ENCODE measurements at regions not wholly inside any gene's neighbourhood (a gene's known extent, or its start where the extent isn't known, plus 50 kb on each side); places are given as distances from the start of the nearest gene placed in this dataset.

- no peaks in the 10 kb centered on the region for H3K9me3 ChIP-seq
- no peak overlapping the region for H3K4me3 ChIP-seq
- no peaks in the 10 kb centered on the region for H3K4me1 ChIP-seq
- intact Hi-C loops (cut with DNase I): no loop called here
- H3K27me3 ChIP-seq: no peaks in the 10 kb centered on the region
- DNase-seq (no peak), ATAC-seq (no peak)
- H3K36me3 ChIP-seq: no peaks in the 10 kb centered on the region
- H3K27ac ChIP-seq: no peak overlapping the region
- no peak for TF ChIP-seq CTCF (IDR thresholded peaks at IDR 0.05)
Observed at GRCh38 chr6:18746727-18747126, 359.6 kb downstream of the RNF144B start.

GRCh38 chr6:18748314-18748713 lies 361.2 kb downstream of the RNF144B start:
- DNase-seq: no peak
- no peaks in the 10 kb centered on the region for H3K4me1 ChIP-seq
- intact Hi-C loops (cut with DNase I): no loop called here
- no peaks in the 10 kb centered on the region for H3K36me3 ChIP-seq
- ATAC-seq: no peak
- no peak overlapping the region for H3K4me3 ChIP-seq
- TF ChIP-seq CTCF (IDR thresholded peaks at IDR 0.05): no peak
- no peak overlapping the region for H3K27ac ChIP-seq
- H3K9me3 ChIP-seq: no peaks in the 10 kb centered on the region
- H3K27me3 ChIP-seq: no peaks in the 10 kb centered on the region

GRCh38 chr6:18752278-18753068 lies 365.3 kb downstream of the RNF144B start:
- no peak for TF ChIP-seq CTCF (IDR thresholded peaks at IDR 0.05)
- DNase-seq (no peak), ATAC-seq (no peak)
- Histone ChIP-seq H3K36me3 (no peaks in the 10 kb centered on the region), H3K27me3 (no peaks in the 10 kb centered on the region), H3K4me3 (no peak overlapping the region), H3K4me1 (no peaks in the 10 kb centered on the region), H3K27ac (no peak overlapping the region), H3K9me3 (no peaks in the 10 kb centered on the region)
- intact Hi-C loops (cut with DNase I): no loop called here

GRCh38 chr6:18753076-18753475 lies 365.9 kb downstream of the RNF144B start:
- H3K4me3 ChIP-seq: no peak overlapping the region
- no peaks in the 10 kb centered on the region for H3K36me3 ChIP-seq
- H3K4me1 ChIP-seq: no peaks in the 10 kb centered on the region
- ATAC-seq (no peak), DNase-seq (no peak)
- TF ChIP-seq CTCF (IDR thresholded peaks at IDR 0.05): no peak
- H3K27ac ChIP-seq: no peak overlapping the region
- intact Hi-C loops (cut with DNase I): no loop called here
- H3K27me3 ChIP-seq: no peaks in the 10 kb centered on the region
- H3K9me3 ChIP-seq: no peaks in the 10 kb centered on the region

- DNase-seq (no peak), ATAC-seq (no peak)
- H3K4me1 ChIP-seq: no peaks in the 10 kb centered on the region
- H3K4me3 ChIP-seq: no peak overlapping the region
- H3K9me3 ChIP-seq: no peaks in the 10 kb centered on the region
- no peak for TF ChIP-seq CTCF (IDR thresholded peaks at IDR 0.05)
- intact Hi-C loops (cut with DNase I): no loop called here
- no peak overlapping the region for H3K27ac ChIP-seq
- H3K36me3 ChIP-seq: no peaks in the 10 kb centered on the region
- no peaks in the 10 kb centered on the region for H3K27me3 ChIP-seq
Observed at GRCh38 chr6:18763086-18763485, 375.9 kb downstream of the RNF144B start.

GRCh38 chr6:18784794-18785193 lies 397.6 kb downstream of the RNF144B start:
- ATAC-seq: no peak
- no peak overlapping the region for H3K27ac ChIP-seq
- intact Hi-C loops (cut with DNase I): no loop called here
- no peak for DNase-seq
- H3K4me3 ChIP-seq: no peak overlapping the region
- no peaks in the 10 kb centered on the region for H3K36me3 ChIP-seq
- no peak for TF ChIP-seq CTCF (IDR thresholded peaks at IDR 0.05)
- no peaks in the 10 kb centered on the region for H3K4me1 ChIP-seq
- no peaks in the 10 kb centered on the region for H3K9me3 ChIP-seq
- no peaks in the 10 kb centered on the region for H3K27me3 ChIP-seq
